Tibial artery (tissue), 4 donors: ENCODE measurements at regions not wholly inside any gene's neighbourhood (a gene's known extent, or its start where the extent isn't known, plus 50 kb on each side); places are given as distances from the start of the nearest gene placed in this dataset.
A peak's percentile ranks its signal among the peaks of the same experiment; 100 is the strongest.

Experiments used
- DNase-seq, 2 donors: peaks; one replicate each; pipeline ENCODE4 v3.0.0-alpha.2; 2019
- H3K27ac ChIP-seq, 2 donors: fragments of 200-600 bp; sonication (generic) in 1 of 2; 1 replicate in 1 of 2; 2 replicates in 1 of 2; pipeline ENCODE4 v1.5.1; 2018 to 2019; ENCODE audit warnings: mild to moderate bottlenecking in 1 of 2
- H3K27me3 ChIP-seq, 2 donors: fragments of 200-600 bp; sonication (generic) in 1 of 2; one replicate each; pipeline versions ENCODE4 v1.5.1 to v1.6.0; 2016 to 2019
- H3K36me3 ChIP-seq, 3 donors: fragments of 200-600 bp; sonication (generic) in 2 of 3; one replicate each; pipeline ENCODE4 v1.5.1; 2016 to 2019; ENCODE audit warnings: mild to moderate bottlenecking in 2 of 3
- H3K4me1 ChIP-seq, 4 donors: fragments of 200-600 bp; sonication (generic) in 2 of 4; 1 replicate in 3 of 4; 2 replicates in 1 of 4; pipeline ENCODE4 v1.5.1; 2016 to 2019
- H3K4me3 ChIP-seq, 2 donors: fragments of 200-600 bp; sonication (generic) in 1 of 2; 1 replicate in 1 of 2; 2 replicates in 1 of 2; pipeline ENCODE4 v1.5.1; 2018 to 2019; ENCODE audit warnings: mild to moderate bottlenecking in 2 of 2
- H3K9me3 ChIP-seq, 3 donors: fragments of 200-600 bp; sonication (generic) in 1 of 3; one replicate each; pipeline ENCODE4 v1.5.1; 2016 to 2019
- CTCF ChIP-seq, 2 experiments: fragments of 200-600 bp in 1 of 2; fragments of 450-650 bp in 1 of 2; IDR thresholded peaks; one replicate each; pipeline ENCODE4 v1.5.1; 2017 to 2019; ENCODE audit warnings: antibody characterized with exemption in 2 of 2, mild to moderate bottlenecking in 1 of 2, moderate library complexity in 1 of 2
- intact Hi-C: fragments of 100-400 bp; cut with DNase I; formaldehyde crosslinking; loops from one replicate; pipeline ENCODE4 v1.15.0; 2023; ENCODE audit warnings: low total_unique reads

- Histone ChIP-seq H3K9me3 (no peaks in the 10 kb centered on the region), H3K27me3 (no peaks in the 10 kb centered on the region), H3K27ac (peak overlapping the region in 1 of 2 donors; percentile 9), H3K4me1 (peaks cover 0 to 15% (median 10%) of the 10 kb centered on the region in 4 donors), H3K36me3 (no peaks in the 10 kb centered on the region), H3K4me3 (no peak overlapping the region)
- TF ChIP-seq CTCF (IDR thresholded peaks at IDR 0.05): no peak
- DNase-seq: no peak
- intact Hi-C loops: no loop called here
These were observed 407.1 kb downstream of the SLC4A3 start for GRCh38 chr2:220034426-220035130.

DNA sequence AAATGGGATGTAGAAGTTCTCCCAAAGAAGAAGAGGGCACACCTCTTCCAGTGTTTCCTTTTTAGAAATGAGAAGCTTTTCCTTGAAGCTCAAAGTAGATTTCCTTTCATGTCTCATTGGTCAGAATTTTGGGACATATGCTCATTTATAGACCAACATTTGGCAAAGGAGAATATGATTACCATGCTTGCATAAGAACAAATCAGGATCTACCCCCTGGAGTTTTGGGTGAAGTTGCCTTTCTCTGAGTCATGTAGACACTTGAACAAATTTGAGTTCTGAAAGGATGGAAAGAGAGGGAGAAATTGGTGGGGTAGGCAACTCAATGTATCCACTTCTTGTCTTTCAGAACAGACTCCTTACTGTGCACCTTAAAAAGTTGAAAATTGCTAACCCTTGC lies 409.0 kb downstream of the SLC4A3 start:
- Histone ChIP-seq H3K4me1 (peaks cover 0 to 15% (median 10%) of the 10 kb centered on the region in 4 donors), H3K27me3 (no peaks in the 10 kb centered on the region), H3K9me3 (no peaks in the 10 kb centered on the region), H3K4me3 (no peak overlapping the region), H3K36me3 (no peaks in the 10 kb centered on the region), H3K27ac (no peak overlapping the region)
- TF ChIP-seq CTCF (IDR thresholded peaks at IDR 0.05): no peak
- intact Hi-C loops: no loop called here
- DNase-seq: no peak

DNA sequence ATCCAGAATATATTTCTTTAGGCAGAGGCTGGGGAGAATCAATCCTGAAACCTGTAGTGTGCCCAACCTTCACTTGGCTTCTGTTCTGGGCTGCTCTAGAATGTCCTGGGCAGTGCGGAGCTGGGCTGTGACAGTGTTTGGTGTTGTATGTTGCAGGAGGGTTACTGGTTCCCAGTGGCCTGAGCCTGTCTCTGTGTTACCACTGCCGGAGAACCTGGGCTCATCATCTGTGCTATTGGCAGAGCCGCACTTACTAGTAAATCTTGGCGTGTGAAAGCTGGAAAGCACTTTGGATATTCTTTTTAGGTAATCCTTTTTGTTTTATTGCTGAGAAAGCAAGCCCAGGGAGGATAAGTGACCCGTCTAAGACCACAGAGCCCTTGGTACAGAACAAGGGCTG lies 412.9 kb downstream of the SLC4A3 start:
- no peak for TF ChIP-seq CTCF (IDR thresholded peaks at IDR 0.05)
- no peaks in the 10 kb centered on the region for H3K4me1 ChIP-seq
- H3K27me3 ChIP-seq: no peaks in the 10 kb centered on the region
- intact Hi-C loops: no loop called here
- no peaks in the 10 kb centered on the region for H3K9me3 ChIP-seq
- no peaks in the 10 kb centered on the region for H3K36me3 ChIP-seq
- H3K27ac ChIP-seq: no peak overlapping the region
- H3K4me3 ChIP-seq: no peak overlapping the region
- no peak for DNase-seq

- no peak overlapping the region for H3K27ac ChIP-seq
- no peak overlapping the region for H3K4me3 ChIP-seq
- intact Hi-C loops: no loop called here
- H3K9me3 ChIP-seq: no peaks in the 10 kb centered on the region
- no peak for TF ChIP-seq CTCF (IDR thresholded peaks at IDR 0.05)
- H3K4me1 ChIP-seq: no peaks in the 10 kb centered on the region
- no peak for DNase-seq
- H3K36me3 ChIP-seq: no peaks in the 10 kb centered on the region
- H3K27me3 ChIP-seq: no peaks in the 10 kb centered on the region
These were observed 414.0 kb downstream of the SLC4A3 start for GRCh38 chr2:220041447-220041846.

GRCh38 chr2:220043155-220043989 lies 415.9 kb downstream of the SLC4A3 start:
- H3K9me3 ChIP-seq: no peaks in the 10 kb centered on the region
- H3K4me1 ChIP-seq: no peaks in the 10 kb centered on the region
- no peak for DNase-seq
- H3K4me3 ChIP-seq: no peak overlapping the region
- H3K27ac ChIP-seq: no peak overlapping the region
- no peaks in the 10 kb centered on the region for H3K27me3 ChIP-seq
- H3K36me3 ChIP-seq: no peaks in the 10 kb centered on the region
- no peak for TF ChIP-seq CTCF (IDR thresholded peaks at IDR 0.05)
- intact Hi-C loops: no loop called here
